ENCODE measurements at regions not wholly inside any gene's neighbourhood (a gene's known extent, or its start where the extent isn't known, plus 50 kb on each side); places are given as distances from the start of the nearest gene placed in this dataset.
"Not testable (repeated sequence)": the region's sequence is repeated elsewhere in the genome, so short reads cannot be mapped to it uniquely, and the experiment has no call there.

GRCh38 chr5:42089705-42090104 is 164.6 kb downstream of the FBXO4 start:
- DNase-seq (ENCODE audit: low read depth) = no peak

DNA sequence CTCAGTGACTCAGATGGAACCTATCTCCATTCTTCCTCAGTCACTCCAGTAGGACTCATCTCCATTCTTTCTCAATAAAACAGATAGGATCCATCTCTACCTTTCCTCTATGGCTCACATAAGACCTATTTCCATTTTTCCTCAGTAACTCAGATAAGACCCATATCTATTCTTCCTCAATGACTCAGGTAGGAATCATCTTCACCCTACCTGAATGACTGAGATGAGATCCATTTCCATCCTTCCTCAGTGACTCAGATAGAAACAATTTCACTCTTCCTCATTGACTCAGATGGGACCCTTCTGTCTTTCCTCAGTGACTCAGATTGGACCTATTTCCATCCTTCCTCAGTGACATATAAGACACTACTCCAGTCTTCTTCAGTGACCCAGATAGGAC is 165.1 kb downstream of the FBXO4 start:
- DNase-seq (ENCODE audit: low read depth) = no peak

GRCh38 chr5:42099846-42100245 is 174.8 kb downstream of the FBXO4 start:
- not testable (repeated sequence) for DNase-seq (ENCODE audit: low read depth)

- no peak for DNase-seq (ENCODE audit: low read depth)
Observed at GRCh38 chr5:42108468-42108867, 183.4 kb downstream of the FBXO4 start.

GRCh38 chr5:42109006-42109572 is 184.0 kb downstream of the FBXO4 start:
- no peak for DNase-seq (ENCODE audit: low read depth)

GRCh38 chr5:42115721-42116120 is 190.6 kb downstream of the FBXO4 start:
- not testable (repeated sequence) for DNase-seq (ENCODE audit: low read depth)

- DNase-seq (ENCODE audit: low read depth) = no peak
Observed at GRCh38 chr5:42120070-42120469, 195.0 kb downstream of the FBXO4 start.

- DNase-seq (ENCODE audit: low read depth) = no peak
Observed at GRCh38 chr5:42121401-42121800, 196.3 kb downstream of the FBXO4 start.

- DNase-seq (ENCODE audit: low read depth) = no peak
Observed at GRCh38 chr5:42131081-42131480, 206.0 kb downstream of the FBXO4 start.

- DNase-seq (ENCODE audit: low read depth) = no peak
Observed at GRCh38 chr5:42143361-42143760, 218.3 kb downstream of the FBXO4 start.

GRCh38 chr5:42148813-42149212 is 223.7 kb downstream of the FBXO4 start:
- no peak for DNase-seq (ENCODE audit: low read depth)

- DNase-seq (ENCODE audit: low read depth) = no peak
Observed at GRCh38 chr5:42157215-42157614, 232.1 kb downstream of the FBXO4 start.

- DNase-seq (ENCODE audit: low read depth) = no peak
Observed at GRCh38 chr5:42163083-42163482, 238.0 kb downstream of the FBXO4 start.

DNA sequence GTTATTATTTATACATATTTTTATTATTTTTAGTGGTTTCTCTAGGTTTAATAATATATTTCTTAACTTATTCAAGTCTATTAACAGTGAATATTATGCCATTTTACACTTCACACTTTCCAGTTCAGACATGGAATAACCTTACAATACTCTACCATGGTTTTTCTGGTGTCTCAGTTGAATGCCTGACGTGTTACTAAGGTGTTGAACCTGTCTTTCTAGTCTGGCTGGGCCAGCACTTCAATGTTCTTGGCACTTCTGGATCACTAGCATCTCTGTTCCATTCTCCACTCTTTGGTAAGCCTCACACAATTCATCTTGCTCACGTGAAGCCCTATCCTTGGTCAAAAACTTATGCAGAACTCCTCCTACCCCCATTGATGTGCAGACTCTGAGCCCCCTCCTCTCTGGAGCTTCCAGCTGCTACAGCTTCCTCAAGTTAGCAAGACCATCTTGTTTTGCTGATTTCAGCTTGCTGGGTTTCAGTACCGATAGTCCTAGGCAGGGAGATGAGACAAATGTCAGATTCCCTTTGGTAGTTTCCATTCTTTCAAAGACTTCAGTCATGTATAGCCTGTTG is 243.1 kb downstream of the FBXO4 start:
- DNase-seq (ENCODE audit: low read depth) = no peak

- not testable (repeated sequence) for DNase-seq (ENCODE audit: low read depth)
Observed at GRCh38 chr5:42176118-42176517, 247.1 kb upstream of the GHR start.

DNA sequence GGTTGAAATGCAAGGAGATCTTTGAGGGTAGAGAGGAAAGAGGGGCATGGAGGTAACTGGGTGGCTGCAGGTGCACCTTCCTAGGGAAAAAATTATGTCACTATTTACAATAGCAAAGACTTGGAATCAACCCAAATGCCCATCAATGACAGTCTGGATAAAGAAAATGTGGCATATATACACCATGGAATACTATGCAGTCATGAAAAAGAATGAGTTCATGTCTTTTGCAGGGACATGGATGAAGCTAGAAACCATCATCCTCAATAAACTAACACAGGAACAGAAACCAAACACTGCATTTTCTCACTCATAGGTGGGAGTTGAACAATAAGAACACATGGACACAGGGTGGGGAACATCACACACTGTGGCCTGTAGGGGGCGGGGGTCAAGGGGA is 243.4 kb upstream of the GHR start:
- DNase-seq (ENCODE audit: low read depth) = not testable (repeated sequence)

DNA sequence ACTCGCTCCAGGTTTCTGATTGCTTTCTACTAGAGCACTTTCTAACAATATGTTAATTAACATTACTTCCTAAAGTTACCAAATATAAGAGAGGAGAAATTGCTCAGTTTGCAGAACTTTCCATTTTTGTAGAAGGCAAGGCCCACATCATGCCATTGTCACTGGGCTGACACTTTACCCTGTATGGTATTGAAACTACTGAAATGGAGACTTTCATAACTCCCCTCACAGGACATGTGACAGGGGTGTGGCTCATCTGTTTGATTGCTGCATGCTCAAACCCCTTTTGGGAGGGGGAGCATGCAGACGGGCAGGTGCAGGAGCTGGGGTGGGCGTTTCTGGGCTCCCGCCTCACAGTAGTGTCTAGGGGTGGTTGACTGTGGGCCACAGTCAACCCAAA is 206.3 kb upstream of the GHR start:
- DNase-seq (ENCODE audit: low read depth) = no peak

GRCh38 chr5:42217791-42218190 is 205.4 kb upstream of the GHR start:
- no peak for DNase-seq (ENCODE audit: low read depth)

- no peak for DNase-seq (ENCODE audit: low read depth)
Observed at GRCh38 chr5:42225009-42225408, 198.2 kb upstream of the GHR start.

DNA sequence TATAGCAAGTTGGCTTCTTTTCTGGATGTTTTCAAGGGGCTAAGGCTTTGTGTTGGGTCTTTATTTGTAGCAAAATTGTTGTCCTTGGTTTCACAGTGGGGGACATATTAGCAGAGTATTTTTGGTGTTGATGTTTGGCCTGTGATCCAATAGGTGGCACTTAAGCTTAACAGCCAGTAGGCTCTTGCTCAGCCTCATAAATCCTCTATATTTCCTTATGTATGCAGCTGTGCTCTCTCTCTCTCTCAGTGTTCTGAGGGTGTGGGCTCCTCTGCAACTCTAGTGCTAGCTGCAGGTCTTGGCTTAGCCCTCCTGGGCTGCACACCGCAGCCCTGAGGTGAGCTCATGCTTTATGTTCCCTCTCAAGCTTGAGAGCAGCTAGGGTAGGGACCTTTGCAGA is 195.0 kb upstream of the GHR start:
- no peak for DNase-seq (ENCODE audit: low read depth)

DNA sequence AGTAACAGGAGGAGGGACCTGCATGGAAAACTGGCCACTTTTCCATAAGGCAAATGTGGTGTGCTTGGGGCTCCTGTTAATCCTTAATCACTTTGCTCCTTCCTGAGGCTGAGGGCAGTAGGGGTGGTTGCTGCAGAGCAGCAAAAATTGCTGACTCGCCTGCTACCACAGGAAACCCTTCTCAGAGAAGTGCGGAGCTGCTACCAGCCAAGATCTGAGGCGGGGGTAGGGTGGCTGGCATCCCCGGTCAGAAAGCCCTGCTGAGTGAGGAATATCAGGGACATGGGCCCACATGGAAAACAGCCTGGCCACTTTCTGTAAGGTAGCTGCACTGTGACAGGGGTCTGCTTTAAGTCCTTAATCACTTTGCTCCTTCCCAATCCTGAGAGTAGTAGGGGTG is 192.4 kb upstream of the GHR start:
- no peak for DNase-seq (ENCODE audit: low read depth)

DNA sequence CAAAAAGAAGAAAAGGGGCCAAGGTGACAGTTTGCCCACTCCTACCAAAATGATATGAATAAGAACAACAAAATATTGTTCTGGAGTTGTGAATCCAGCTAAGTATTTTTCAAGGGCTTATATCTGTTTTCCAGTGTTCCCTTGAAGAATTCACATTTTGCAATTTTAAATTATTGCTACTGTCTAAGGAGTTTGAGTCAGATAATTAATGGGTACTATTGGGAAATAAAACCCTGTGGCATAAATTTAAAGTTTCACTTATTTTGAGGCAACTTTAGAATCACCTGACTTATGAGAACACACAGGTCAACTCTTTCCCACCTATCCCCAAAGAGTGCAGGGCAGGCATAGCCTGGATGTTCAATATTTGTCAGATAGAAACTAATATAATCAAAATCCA is 188.0 kb upstream of the GHR start:
- no peak for DNase-seq (ENCODE audit: low read depth)

- DNase-seq (ENCODE audit: low read depth) = no peak
Observed at GRCh38 chr5:42235837-42236236, 187.4 kb upstream of the GHR start.

GRCh38 chr5:42241636-42242035 is 181.6 kb upstream of the GHR start:
- DNase-seq (ENCODE audit: low read depth) = no peak
